Osteocyte (in vitro differentiated cells): ENCODE measurements at regions not wholly inside any gene's neighbourhood (a gene's known extent, or its start where the extent isn't known, plus 50 kb on each side); places are given as distances from the start of the nearest gene placed in this dataset.

Experiments
- DNase-seq: peaks from one replicate; pipeline ENCODE4 v3.0.0; 2021; ENCODE audit warnings: mixed read lengths; ENCODE audit not compliant: unreplicated experiment; ENCODE audit errors: extremely low spot score
- H3K27ac Mint-ChIP-seq: one replicate; pipeline ENCODE4 v1.8.0; 2021; ENCODE audit warnings: mild to moderate bottlenecking, mixed read lengths; ENCODE audit not compliant: unreplicated experiment
- H3K27me3 Mint-ChIP-seq: one replicate; pipeline ENCODE4 v1.8.0; 2021; ENCODE audit warnings: mixed read lengths; ENCODE audit not compliant: unreplicated experiment
- H3K36me3 Mint-ChIP-seq: one replicate; pipeline ENCODE4 v1.8.0; 2021; ENCODE audit warnings: mixed read lengths; ENCODE audit not compliant: unreplicated experiment
- H3K4me1 Mint-ChIP-seq: one replicate; pipeline ENCODE4 v1.8.0; 2021; ENCODE audit warnings: mixed read lengths; ENCODE audit not compliant: unreplicated experiment
- H3K4me3 Mint-ChIP-seq: one replicate; pipeline ENCODE4 v1.8.0; 2021; ENCODE audit warnings: mild to moderate bottlenecking, moderate library complexity, mixed read lengths; ENCODE audit not compliant: unreplicated experiment
- H3K9me3 Mint-ChIP-seq: one replicate; pipeline ENCODE4 v1.8.0; 2021; ENCODE audit warnings: mixed read lengths; ENCODE audit not compliant: unreplicated experiment
- CTCF ChIP-seq: fragments of 200-600 bp; sonication (generic); IDR thresholded peaks from 2 replicates; pipeline ENCODE4 v1.5.0; 2021; ENCODE audit warnings: antibody characterized with exemption, mild to moderate bottlenecking, moderate library complexity

GRCh38 chr10:28962768-28963167 is 285.4 kb downstream of the BAMBI start:
- Mint-ChIP-seq H3K4me3 (no peak overlapping the region), H3K36me3 (no peaks in the 10 kb centered on the region), H3K27ac (no peak overlapping the region), H3K27me3 (peaks cover 3% of the 10 kb centered on the region), H3K4me1 (no peaks in the 10 kb centered on the region), H3K9me3 (peaks cover 11% of the 10 kb centered on the region)
- TF ChIP-seq CTCF = no peak
- no peak for DNase-seq

GRCh38 chr10:28963539-28964221 is 286.4 kb downstream of the BAMBI start:
- H3K36me3 Mint-ChIP-seq = no peaks in the 10 kb centered on the region

GRCh38 chr10:28965937-28966336 is 288.6 kb downstream of the BAMBI start:
- Mint-ChIP-seq H3K4me1 (peaks cover 5% of the 10 kb centered on the region), H3K36me3 (no peaks in the 10 kb centered on the region), H3K27me3 (peaks cover 3% of the 10 kb centered on the region), H3K9me3 (peaks cover 7% of the 10 kb centered on the region), H3K27ac (no peak overlapping the region), H3K4me3 (no peak overlapping the region)
- TF ChIP-seq CTCF = no peak
- no peak for DNase-seq

More at GRCh38 chr10:28963539-28964221, 286.4 kb downstream of the BAMBI start:
- no peaks in the 10 kb centered on the region for H3K4me1 Mint-ChIP-seq
- no peak for TF ChIP-seq CTCF
- H3K4me3 Mint-ChIP-seq = no peak overlapping the region
- peaks cover 3% of the 10 kb centered on the region for H3K27me3 Mint-ChIP-seq
- H3K27ac Mint-ChIP-seq = no peak overlapping the region
- peaks cover 7% of the 10 kb centered on the region for H3K9me3 Mint-ChIP-seq
- DNase-seq = no peak

GRCh38 chr10:28967031-28967430 is 289.7 kb downstream of the BAMBI start:
- H3K4me3 Mint-ChIP-seq = no peak overlapping the region
- H3K4me1 Mint-ChIP-seq = peaks cover 5% of the 10 kb centered on the region
- H3K36me3 Mint-ChIP-seq = no peaks in the 10 kb centered on the region
- peaks cover 7% of the 10 kb centered on the region for H3K9me3 Mint-ChIP-seq
- peaks cover 3% of the 10 kb centered on the region for H3K27me3 Mint-ChIP-seq
- DNase-seq = no peak
- no peak for TF ChIP-seq CTCF
- H3K27ac Mint-ChIP-seq = no peak overlapping the region

- no peak overlapping the region for H3K4me3 Mint-ChIP-seq
- no peak for TF ChIP-seq CTCF
- no peak for DNase-seq
- peaks cover 5% of the 10 kb centered on the region for H3K4me1 Mint-ChIP-seq
- no peak overlapping the region for H3K27ac Mint-ChIP-seq
- no peaks in the 10 kb centered on the region for H3K36me3 Mint-ChIP-seq
- H3K9me3 Mint-ChIP-seq = no peaks in the 10 kb centered on the region
- peaks cover 3% of the 10 kb centered on the region for H3K27me3 Mint-ChIP-seq
Measured at GRCh38 chr10:28969413-28969812, 292.1 kb downstream of the BAMBI start.
